Stomach (tissue), 4 donors: ENCODE measurements at regions not wholly inside any gene's neighbourhood (a gene's known extent, or its start where the extent isn't known, plus 50 kb on each side); places are given as distances from the start of the nearest gene placed in this dataset.

Source experiments
- EP300 ChIP-seq: sonication (generic); formaldehyde crosslinking; IDR thresholded peaks from one replicate; pipeline ENCODE4 v1.6.1; 2017; ENCODE audit warnings: antibody characterized with exemption
- POLR2A ChIP-seq, 4 donors: fragments of 450-650 bp; IDR thresholded peaks; one replicate each; pipeline ENCODE4 v1.6.1; 2016; ENCODE audit warnings: antibody characterized with exemption in 4 of 4, control low read depth in 2 of 4, mild to moderate bottlenecking in 1 of 4, moderate library complexity in 1 of 4
- POLR2AphosphoS5 ChIP-seq, 3 donors: sonication (generic); formaldehyde crosslinking; IDR thresholded peaks; one replicate each; pipeline ENCODE4 v1.6.1; 2016; ENCODE audit warnings: antibody characterized with exemption in 3 of 3
- TF ChIP-seq, protein P1 (sequence below), 7 experiments: fragments of 450-650 bp in 4 of 7; fragments of 200-600 bp in 3 of 7; sonication (generic) in 3 of 7; IDR thresholded peaks; one replicate each; pipeline ENCODE4 v1.5.1; 2016 to 2019; ENCODE audit warnings: antibody characterized with exemption in 7 of 7, control low read depth in 2 of 7, mild to moderate bottlenecking in 1 of 7

GRCh38 chr11:94705891-94706615, 62.1 kb upstream of the AMOTL1 start:
- TF ChIP-seq, protein P1, sequence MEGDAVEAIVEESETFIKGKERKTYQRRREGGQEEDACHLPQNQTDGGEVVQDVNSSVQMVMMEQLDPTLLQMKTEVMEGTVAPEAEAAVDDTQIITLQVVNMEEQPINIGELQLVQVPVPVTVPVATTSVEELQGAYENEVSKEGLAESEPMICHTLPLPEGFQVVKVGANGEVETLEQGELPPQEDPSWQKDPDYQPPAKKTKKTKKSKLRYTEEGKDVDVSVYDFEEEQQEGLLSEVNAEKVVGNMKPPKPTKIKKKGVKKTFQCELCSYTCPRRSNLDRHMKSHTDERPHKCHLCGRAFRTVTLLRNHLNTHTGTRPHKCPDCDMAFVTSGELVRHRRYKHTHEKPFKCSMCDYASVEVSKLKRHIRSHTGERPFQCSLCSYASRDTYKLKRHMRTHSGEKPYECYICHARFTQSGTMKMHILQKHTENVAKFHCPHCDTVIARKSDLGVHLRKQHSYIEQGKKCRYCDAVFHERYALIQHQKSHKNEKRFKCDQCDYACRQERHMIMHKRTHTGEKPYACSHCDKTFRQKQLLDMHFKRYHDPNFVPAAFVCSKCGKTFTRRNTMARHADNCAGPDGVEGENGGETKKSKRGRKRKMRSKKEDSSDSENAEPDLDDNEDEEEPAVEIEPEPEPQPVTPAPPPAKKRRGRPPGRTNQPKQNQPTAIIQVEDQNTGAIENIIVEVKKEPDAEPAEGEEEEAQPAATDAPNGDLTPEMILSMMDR (IDR thresholded peaks at IDR 0.05) = no peak
- TF ChIP-seq EP300 (no peak), POLR2A (IDR thresholded peaks at IDR 0.05) (no peak), POLR2AphosphoS5 (IDR thresholded peaks at IDR 0.05) (no peak)
